Osteocyte (in vitro differentiated cells): ENCODE measurements at regions not wholly inside any gene's neighbourhood (a gene's known extent, or its start where the extent isn't known, plus 50 kb on each side); places are given as distances from the start of the nearest gene placed in this dataset.

Source experiments
- DNase-seq: peaks from one replicate; pipeline ENCODE4 v3.0.0; 2021; ENCODE audit warnings: mixed read lengths; ENCODE audit not compliant: unreplicated experiment; ENCODE audit errors: extremely low spot score
- H3K27ac Mint-ChIP-seq: one replicate; pipeline ENCODE4 v1.8.0; 2021; ENCODE audit warnings: mild to moderate bottlenecking, mixed read lengths; ENCODE audit not compliant: unreplicated experiment
- H3K27me3 Mint-ChIP-seq: one replicate; pipeline ENCODE4 v1.8.0; 2021; ENCODE audit warnings: mixed read lengths; ENCODE audit not compliant: unreplicated experiment
- H3K36me3 Mint-ChIP-seq: one replicate; pipeline ENCODE4 v1.8.0; 2021; ENCODE audit warnings: mixed read lengths; ENCODE audit not compliant: unreplicated experiment
- H3K4me1 Mint-ChIP-seq: one replicate; pipeline ENCODE4 v1.8.0; 2021; ENCODE audit warnings: mixed read lengths; ENCODE audit not compliant: unreplicated experiment
- H3K4me3 Mint-ChIP-seq: one replicate; pipeline ENCODE4 v1.8.0; 2021; ENCODE audit warnings: mild to moderate bottlenecking, moderate library complexity, mixed read lengths; ENCODE audit not compliant: unreplicated experiment
- H3K9me3 Mint-ChIP-seq: one replicate; pipeline ENCODE4 v1.8.0; 2021; ENCODE audit warnings: mixed read lengths; ENCODE audit not compliant: unreplicated experiment
- CTCF ChIP-seq: fragments of 200-600 bp; sonication (generic); IDR thresholded peaks from 2 replicates; pipeline ENCODE4 v1.5.0; 2021; ENCODE audit warnings: antibody characterized with exemption, mild to moderate bottlenecking, moderate library complexity

DNA sequence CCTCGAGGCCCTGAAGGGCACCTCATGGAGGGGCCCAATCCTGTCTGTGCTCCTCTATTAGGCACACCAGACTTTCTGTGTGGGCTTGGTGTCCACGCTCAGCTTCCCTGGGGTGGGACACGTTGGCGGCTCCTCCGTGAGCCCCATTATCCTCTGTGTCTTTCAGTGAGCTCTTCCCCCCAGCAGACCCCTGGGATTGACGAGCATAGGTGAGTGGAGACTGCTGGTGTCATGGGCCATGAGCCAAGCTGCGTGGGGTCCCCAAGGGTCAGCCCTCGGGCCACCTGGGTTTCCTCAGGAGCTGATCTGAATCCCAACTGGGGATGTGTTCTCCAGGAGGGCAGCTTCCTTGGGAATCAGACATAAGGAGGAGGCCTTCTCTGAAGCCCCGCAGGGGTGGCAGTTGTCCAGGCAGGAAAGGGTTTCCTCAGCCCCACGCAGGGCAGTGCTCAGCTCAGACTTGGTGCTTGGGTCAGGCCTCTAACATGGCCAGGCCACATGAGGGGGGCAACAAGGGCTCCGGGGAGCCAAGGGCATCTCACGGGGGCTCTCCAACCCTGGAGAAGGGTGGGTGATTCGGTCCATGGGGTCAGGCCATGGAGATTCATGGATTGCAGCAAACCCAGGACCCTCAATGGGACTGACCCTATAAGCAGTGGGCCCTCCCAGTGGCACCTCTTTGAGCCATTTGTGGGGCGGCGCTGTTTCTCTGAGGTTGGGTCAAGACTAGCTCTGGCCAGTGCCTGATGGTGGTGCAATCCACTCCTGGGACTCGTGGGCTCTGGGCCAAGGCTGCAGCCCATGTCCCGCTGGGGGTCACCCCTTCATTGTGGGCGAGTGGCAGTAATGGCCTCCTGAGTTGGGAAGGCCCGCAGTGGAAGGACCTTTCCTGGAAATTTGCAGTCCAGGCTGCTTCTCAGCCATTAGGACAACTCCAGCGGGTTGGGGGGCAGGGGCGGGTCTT, 222.5 kb downstream of the SNRPN start:
- Mint-ChIP-seq H3K4me1 (no peaks in the 10 kb centered on the region), H3K27ac (no peak overlapping the region), H3K4me3 (no peak overlapping the region), H3K36me3 (no peaks in the 10 kb centered on the region), H3K9me3 (peaks cover 15% of the 10 kb centered on the region), H3K27me3 (no peaks in the 10 kb centered on the region)
- DNase-seq = peak; percentile 81
- TF ChIP-seq CTCF = no peak

GRCh38 chr15:25177955-25178801, 223.4 kb downstream of the SNRPN start:
- H3K4me1 Mint-ChIP-seq = no peaks in the 10 kb centered on the region
- no peaks in the 10 kb centered on the region for H3K27me3 Mint-ChIP-seq
- H3K36me3 Mint-ChIP-seq = no peaks in the 10 kb centered on the region
- H3K9me3 Mint-ChIP-seq = peaks cover 15% of the 10 kb centered on the region
- peak; percentile 82 for DNase-seq
- no peak overlapping the region for H3K4me3 Mint-ChIP-seq
- no peak overlapping the region for H3K27ac Mint-ChIP-seq
- TF ChIP-seq CTCF = no peak

GRCh38 chr15:25178835-25179672, 224.3 kb downstream of the SNRPN start:
- H3K36me3 Mint-ChIP-seq = no peaks in the 10 kb centered on the region
- no peak for TF ChIP-seq CTCF
- no peaks in the 10 kb centered on the region for H3K4me1 Mint-ChIP-seq
- peaks cover 15% of the 10 kb centered on the region for H3K9me3 Mint-ChIP-seq
- H3K27me3 Mint-ChIP-seq = no peaks in the 10 kb centered on the region
- peak; percentile 79 for DNase-seq
- H3K4me3 Mint-ChIP-seq = no peak overlapping the region
- no peak overlapping the region for H3K27ac Mint-ChIP-seq

GRCh38 chr15:25179673-25180511, 225.1 kb downstream of the SNRPN start:
- Mint-ChIP-seq H3K36me3 (no peaks in the 10 kb centered on the region), H3K27ac (no peak overlapping the region), H3K4me1 (no peaks in the 10 kb centered on the region), H3K4me3 (no peak overlapping the region), H3K27me3 (no peaks in the 10 kb centered on the region), H3K9me3 (peaks cover 8% of the 10 kb centered on the region)
- no peak for TF ChIP-seq CTCF
- no peak for DNase-seq
